Keratinocyte (primary cell): ENCODE measurements at regions not wholly inside any gene's neighbourhood (a gene's known extent, or its start where the extent isn't known, plus 50 kb on each side); places are given as distances from the start of the nearest gene placed in this dataset.

Source experiments
- DNase-seq: peaks from one replicate; pipeline ENCODE4 v3.0.0-alpha.2; 2011; ENCODE audit warnings: low read depth, missing footprints, low spot score
- FAIRE-seq: peaks from 2 replicates; lab custom pipeline; 2011; peaks lifted over from hg19 to GRCh38; lab: Jason Lieb, UNC
- H2AFZ ChIP-seq: 2 replicates; pipeline ENCODE4 v1.6.0; 2012; ENCODE audit warnings: low read length, control low read depth, inconsistent platforms; ENCODE audit not compliant: control insufficient read depth
- H3K27ac ChIP-seq: 2 replicates; pipeline ENCODE4 v1.5.1; 2011; ENCODE audit warnings: low read length; ENCODE audit not compliant: control insufficient read depth, insufficient read depth
- H3K27me3 ChIP-seq: 3 replicates; pipeline ENCODE4 v1.6.0; 2011; ENCODE audit warnings: low read length; ENCODE audit not compliant: control insufficient read depth, insufficient read depth; ENCODE audit errors: extremely low read depth
- H3K36me3 ChIP-seq, 2 experiments: 2 replicates in 1 of 2; 3 replicates in 1 of 2; pipeline ENCODE4 v1.5.1; 2011; ENCODE audit warnings: low read length in 2 of 2, mild to moderate bottlenecking in 1 of 2; ENCODE audit not compliant: control insufficient read depth in 2 of 2, insufficient read depth in 2 of 2; ENCODE audit errors: extremely low read depth in 1 of 2
- H3K4me1 ChIP-seq: 3 replicates; pipeline ENCODE4 v1.5.1; 2011; ENCODE audit warnings: low read length; ENCODE audit not compliant: control insufficient read depth, insufficient read depth; ENCODE audit errors: extremely low read depth
- H3K4me2 ChIP-seq: 3 replicates; pipeline ENCODE4 v1.6.0; 2011; ENCODE audit warnings: low read depth, low read length; ENCODE audit not compliant: control insufficient read depth, insufficient read depth; ENCODE audit errors: extremely low read depth
- H3K4me3 ChIP-seq, 3 experiments: fragments of 200-600 bp in 1 of 3; sonication (generic) in 1 of 3; 2 replicates in 2 of 3; 3 replicates in 1 of 3; pipeline ENCODE4 v1.5.1; 2011 to 2016; ENCODE audit warnings: low read length in 3 of 3, mild to moderate bottlenecking in 3 of 3, control low read depth in 2 of 3, inconsistent platforms in 1 of 3, low read depth in 1 of 3, mixed read lengths in 1 of 3, mixed run types in 1 of 3, moderate library complexity in 1 of 3; ENCODE audit not compliant: control insufficient read depth in 2 of 3, insufficient read depth in 2 of 3; ENCODE audit errors: extremely low read depth in 1 of 3
- H3K79me2 ChIP-seq: 2 replicates; pipeline ENCODE4 v1.6.0; 2012; ENCODE audit warnings: low read length; ENCODE audit not compliant: control insufficient read depth, insufficient read depth
- H3K9ac ChIP-seq: 3 replicates; pipeline ENCODE4 v1.6.0; 2011; ENCODE audit warnings: low read length; ENCODE audit not compliant: control insufficient read depth, insufficient read depth; ENCODE audit errors: extremely low read depth
- H3K9me1 ChIP-seq: 3 replicates; pipeline ENCODE4 v1.6.0; 2011; ENCODE audit warnings: low read length; ENCODE audit not compliant: control insufficient read depth, insufficient read depth; ENCODE audit errors: extremely low read depth
- H3K9me3 ChIP-seq: 2 replicates; pipeline ENCODE4 v1.5.1; 2012; ENCODE audit warnings: low read depth, low read length; ENCODE audit not compliant: control insufficient read depth
- H4K20me1 ChIP-seq: 3 replicates; pipeline ENCODE4 v1.6.0; 2011; ENCODE audit warnings: low read length; ENCODE audit not compliant: control insufficient read depth, insufficient read depth; ENCODE audit errors: extremely low read depth
- EZH2 ChIP-seq: IDR thresholded peaks from one replicate; pipeline ENCODE4 v1.6.1; 2012; ENCODE audit warnings: inconsistent platforms, mild to moderate bottlenecking, low read length, moderate library complexity
- dilution Hi-C: fragments of 300-500 bp; cut with MboI; formaldehyde crosslinking; loops from one replicate; pipeline ENCODE4 v1.7.0; 2020; ENCODE audit warnings: low sequenced_read_pairs; ENCODE audit not compliant: extremely low pct_ligation_motif_present
- TF ChIP-seq, protein P1 (sequence below), 3 experiments: IDR thresholded peaks in 1 of 3; conservative IDR thresholded peaks in 1 of 3; optimal IDR thresholded peaks in 1 of 3; 2 replicates in 2 of 3; 3 replicates in 1 of 3; pipeline versions ENCODE3 to v1.5.1; 2011; ENCODE audit warnings: low read length in 3 of 3, mild to moderate bottlenecking in 3 of 3, moderate library complexity in 2 of 3, control low read depth in 1 of 3, inconsistent platforms in 1 of 3; ENCODE audit not compliant: insufficient read depth in 2 of 3; ENCODE audit errors: extremely low read depth in 1 of 3

DNA sequence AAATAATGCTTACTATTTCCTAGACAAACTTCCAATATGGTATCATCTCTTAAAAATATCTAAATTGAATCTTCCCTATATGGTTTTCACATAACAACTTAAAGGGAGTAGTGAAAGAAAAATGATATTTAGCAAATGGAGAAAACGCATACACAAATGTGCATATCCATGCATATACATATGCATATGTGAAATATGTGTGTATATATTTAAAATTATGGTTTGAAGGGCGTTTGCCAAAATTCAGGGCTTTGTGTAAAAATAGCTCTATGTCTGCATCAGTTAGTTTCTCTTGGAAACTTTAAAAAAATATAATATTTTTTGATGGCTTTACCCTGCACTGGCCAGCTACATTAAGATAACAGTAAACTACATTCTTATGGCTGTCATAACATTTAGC, 986.7 kb downstream of the BCL11A start:
- no peak for TF ChIP-seq EZH2
- TF ChIP-seq, protein P1, sequence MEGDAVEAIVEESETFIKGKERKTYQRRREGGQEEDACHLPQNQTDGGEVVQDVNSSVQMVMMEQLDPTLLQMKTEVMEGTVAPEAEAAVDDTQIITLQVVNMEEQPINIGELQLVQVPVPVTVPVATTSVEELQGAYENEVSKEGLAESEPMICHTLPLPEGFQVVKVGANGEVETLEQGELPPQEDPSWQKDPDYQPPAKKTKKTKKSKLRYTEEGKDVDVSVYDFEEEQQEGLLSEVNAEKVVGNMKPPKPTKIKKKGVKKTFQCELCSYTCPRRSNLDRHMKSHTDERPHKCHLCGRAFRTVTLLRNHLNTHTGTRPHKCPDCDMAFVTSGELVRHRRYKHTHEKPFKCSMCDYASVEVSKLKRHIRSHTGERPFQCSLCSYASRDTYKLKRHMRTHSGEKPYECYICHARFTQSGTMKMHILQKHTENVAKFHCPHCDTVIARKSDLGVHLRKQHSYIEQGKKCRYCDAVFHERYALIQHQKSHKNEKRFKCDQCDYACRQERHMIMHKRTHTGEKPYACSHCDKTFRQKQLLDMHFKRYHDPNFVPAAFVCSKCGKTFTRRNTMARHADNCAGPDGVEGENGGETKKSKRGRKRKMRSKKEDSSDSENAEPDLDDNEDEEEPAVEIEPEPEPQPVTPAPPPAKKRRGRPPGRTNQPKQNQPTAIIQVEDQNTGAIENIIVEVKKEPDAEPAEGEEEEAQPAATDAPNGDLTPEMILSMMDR (optimal IDR thresholded peaks at IDR 0.05 in 1 of 3, IDR thresholded peaks at IDR 0.05 in 1 of 3, conservative IDR thresholded peaks at IDR 0.05 in 1 of 3; ENCODE audit: extremely low read depth in 1 of 3, insufficient read depth in 2 of 3, low read length in 3 of 3): no peak
- no peak overlapping the region for H3K4me3 ChIP-seq
- DNase-seq: no peak
- no peak overlapping the region for H2AFZ ChIP-seq
- no peaks in the 10 kb centered on the region for H4K20me1 ChIP-seq
- no peak for FAIRE-seq
- H3K79me2 ChIP-seq: no peaks in the 10 kb centered on the region
- no peak overlapping the region for H3K9ac ChIP-seq
- no peaks in the 10 kb centered on the region for H3K36me3 ChIP-seq
- dilution Hi-C loops: no loop called here
- H3K4me1 ChIP-seq: no peaks in the 10 kb centered on the region
- H3K27ac ChIP-seq: no peak overlapping the region
- no peaks in the 10 kb centered on the region for H3K27me3 ChIP-seq
- no peaks in the 10 kb centered on the region for H3K9me3 ChIP-seq
- no peak overlapping the region for H3K4me2 ChIP-seq
- no peaks in the 10 kb centered on the region for H3K9me1 ChIP-seq

DNA sequence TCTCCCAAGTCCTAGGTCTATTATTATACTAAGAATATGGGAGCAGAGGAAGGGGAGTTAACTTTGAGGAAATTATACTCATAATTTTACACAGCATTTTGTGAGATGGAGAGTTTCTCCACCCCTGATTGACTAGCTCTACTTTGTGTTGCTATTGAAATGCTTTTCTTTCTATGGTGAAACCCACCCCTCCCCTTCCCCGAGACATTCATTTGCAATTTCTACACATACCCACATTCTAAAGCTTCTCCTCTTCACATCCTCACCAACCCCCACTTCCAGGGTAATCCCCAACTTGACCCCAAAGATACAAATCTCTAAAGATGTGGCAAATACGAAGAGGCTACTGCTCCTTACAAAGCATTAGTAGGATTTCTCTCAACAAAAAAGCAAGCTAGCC, 992.2 kb downstream of the BCL11A start:
- H3K4me3 ChIP-seq: no peak overlapping the region
- no peak overlapping the region for H2AFZ ChIP-seq
- H3K79me2 ChIP-seq: no peaks in the 10 kb centered on the region
- no peak overlapping the region for H3K4me2 ChIP-seq
- no peaks in the 10 kb centered on the region for H3K9me3 ChIP-seq
- DNase-seq (no peak), FAIRE-seq (no peak)
- no peak for TF ChIP-seq EZH2
- TF ChIP-seq, protein P1 (optimal IDR thresholded peaks at IDR 0.05 in 1 of 3, IDR thresholded peaks at IDR 0.05 in 1 of 3, conservative IDR thresholded peaks at IDR 0.05 in 1 of 3; ENCODE audit: extremely low read depth in 1 of 3, insufficient read depth in 2 of 3, low read length in 3 of 3): no peak
- H3K9ac ChIP-seq: no peak overlapping the region
- dilution Hi-C loops: no loop called here
- H3K9me1 ChIP-seq: no peaks in the 10 kb centered on the region
- no peaks in the 10 kb centered on the region for H3K4me1 ChIP-seq
- H3K27me3 ChIP-seq: no peaks in the 10 kb centered on the region
- no peaks in the 10 kb centered on the region for H4K20me1 ChIP-seq
- no peaks in the 10 kb centered on the region for H3K36me3 ChIP-seq
- H3K27ac ChIP-seq: no peak overlapping the region
